ENCODE measurements at regions not wholly inside any gene's neighbourhood (a gene's known extent, or its start where the extent isn't known, plus 50 kb on each side); places are given as distances from the start of the nearest gene placed in this dataset.
A peak's percentile ranks its signal among the peaks of the same experiment; 100 is the strongest.

DNA sequence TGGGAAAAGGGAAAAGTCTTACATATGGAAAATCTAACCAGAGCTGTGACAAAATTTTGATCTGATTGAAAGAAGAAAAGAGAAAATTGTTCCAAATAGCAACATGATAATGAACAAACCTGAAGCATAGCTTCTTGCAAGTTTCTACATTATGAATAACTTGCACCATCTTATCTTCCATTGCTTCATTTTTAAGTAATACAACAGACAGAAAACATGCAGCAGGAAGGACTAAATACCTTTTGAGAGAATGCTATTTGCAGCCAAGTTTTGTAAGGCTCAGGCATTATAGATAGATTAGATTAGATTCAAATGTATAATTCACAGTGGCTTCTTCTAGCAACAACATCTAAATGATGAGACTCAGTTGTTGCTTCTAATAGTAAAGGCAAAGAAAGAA lies 441.4 kb downstream of the AEBP2 start:
- peak; percentile 76 for TF ChIP-seq ISL1 (CRISPR knock-in tag; IDR thresholded peaks at IDR 0.05)
- no peak for TF ChIP-seq CSRNP3 (CRISPR knock-in tag; IDR thresholded peaks at IDR 0.05)
- TF ChIP-seq ZNF565 (CRISPR knock-in tag; conservative IDR thresholded peaks at IDR 0.05; ENCODE audit: low read depth) = no peak
- no peak for TF ChIP-seq POU6F1 (CRISPR knock-in tag; IDR thresholded peaks at IDR 0.05; ENCODE audit: borderline replicate concordance, low read depth)
- no peak for TF ChIP-seq ZFP3 (CRISPR knock-in tag; IDR thresholded peaks at IDR 0.05)
- no peak for ATAC-seq

DNA sequence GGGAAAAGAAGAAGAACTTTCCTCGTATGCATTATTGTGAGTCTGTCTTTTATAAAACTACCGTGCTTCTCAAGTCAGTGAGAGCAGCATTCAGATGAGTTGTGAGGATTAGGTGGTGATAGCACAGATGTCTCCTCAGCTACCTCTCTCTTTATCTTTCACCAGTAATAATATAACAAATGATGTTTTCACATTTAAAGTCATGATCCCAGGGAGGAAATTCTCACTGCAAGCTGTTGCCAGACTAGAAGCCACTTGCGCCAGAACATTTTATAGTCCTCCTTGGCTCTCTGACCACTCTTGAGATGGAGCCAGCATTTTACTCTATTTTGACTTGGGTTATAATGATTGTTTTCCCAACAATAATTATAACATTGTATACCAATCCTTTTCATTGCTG lies 443.1 kb downstream of the AEBP2 start:
- TF ChIP-seq BACH2 (CRISPR knock-in tag; IDR thresholded peaks at IDR 0.05; ENCODE audit: borderline replicate concordance) (no peak), ARNTL (CRISPR knock-in tag; IDR thresholded peaks at IDR 0.05; ENCODE audit: borderline replicate concordance, low read depth) (no peak), POU6F1 (CRISPR knock-in tag; IDR thresholded peaks at IDR 0.05; ENCODE audit: borderline replicate concordance, low read depth) (no peak)
- no peak for ATAC-seq

GRCh38 chr12:19884021-19884492 lies 444.8 kb downstream of the AEBP2 start:
- ATAC-seq = peak; percentile 96
- TF ChIP-seq, protein P1, sequence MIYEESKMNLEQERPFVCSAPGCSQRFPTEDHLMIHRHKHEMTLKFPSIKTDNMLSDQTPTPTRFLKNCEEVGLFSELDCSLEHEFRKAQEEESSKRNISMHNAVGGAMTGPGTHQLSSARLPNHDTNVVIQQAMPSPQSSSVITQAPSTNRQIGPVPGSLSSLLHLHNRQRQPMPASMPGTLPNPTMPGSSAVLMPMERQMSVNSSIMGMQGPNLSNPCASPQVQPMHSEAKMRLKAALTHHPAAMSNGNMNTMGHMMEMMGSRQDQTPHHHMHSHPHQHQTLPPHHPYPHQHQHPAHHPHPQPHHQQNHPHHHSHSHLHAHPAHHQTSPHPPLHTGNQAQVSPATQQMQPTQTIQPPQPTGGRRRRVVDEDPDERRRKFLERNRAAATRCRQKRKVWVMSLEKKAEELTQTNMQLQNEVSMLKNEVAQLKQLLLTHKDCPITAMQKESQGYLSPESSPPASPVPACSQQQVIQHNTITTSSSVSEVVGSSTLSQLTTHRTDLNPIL (CRISPR knock-in tag; IDR thresholded peaks at IDR 0.05; ENCODE audit: low read depth) = peak; percentile 74
- no peak for TF ChIP-seq OSR1 (CRISPR knock-in tag; IDR thresholded peaks at IDR 0.05)
- TF ChIP-seq BACH2 (CRISPR knock-in tag; IDR thresholded peaks at IDR 0.05; ENCODE audit: borderline replicate concordance) = no peak
- peak; percentile 46; the same call in 1 of the 2 replicates for TF ChIP-seq ZFP3 (CRISPR knock-in tag; IDR thresholded peaks at IDR 0.05)
- TF ChIP-seq RARB (CRISPR knock-in tag; IDR thresholded peaks at IDR 0.05) = no peak
- TF ChIP-seq PATZ1 (CRISPR knock-in tag; IDR thresholded peaks at IDR 0.05; ENCODE audit: borderline replicate concordance) = peak; percentile 66; the same call in 1 of the 2 replicates
- TF ChIP-seq SNAI2 (CRISPR knock-in tag; IDR thresholded peaks at IDR 0.05) = no peak
- TF ChIP-seq TCF4 (CRISPR knock-in tag; IDR thresholded peaks at IDR 0.05; ENCODE audit: borderline replicate concordance) = peak; percentile 69; the same call in 1 of the 2 replicates
- TF ChIP-seq CSRNP3 (CRISPR knock-in tag; IDR thresholded peaks at IDR 0.05) = peak; percentile 76; the same call in 1 of the 2 replicates
- peak; percentile 75; the same call in 1 of the 2 replicates for TF ChIP-seq ZC3H10 (CRISPR knock-in tag; IDR thresholded peaks at IDR 0.05)
- TF ChIP-seq ISL1 (CRISPR knock-in tag; IDR thresholded peaks at IDR 0.05) = peak; percentile 98

DNA sequence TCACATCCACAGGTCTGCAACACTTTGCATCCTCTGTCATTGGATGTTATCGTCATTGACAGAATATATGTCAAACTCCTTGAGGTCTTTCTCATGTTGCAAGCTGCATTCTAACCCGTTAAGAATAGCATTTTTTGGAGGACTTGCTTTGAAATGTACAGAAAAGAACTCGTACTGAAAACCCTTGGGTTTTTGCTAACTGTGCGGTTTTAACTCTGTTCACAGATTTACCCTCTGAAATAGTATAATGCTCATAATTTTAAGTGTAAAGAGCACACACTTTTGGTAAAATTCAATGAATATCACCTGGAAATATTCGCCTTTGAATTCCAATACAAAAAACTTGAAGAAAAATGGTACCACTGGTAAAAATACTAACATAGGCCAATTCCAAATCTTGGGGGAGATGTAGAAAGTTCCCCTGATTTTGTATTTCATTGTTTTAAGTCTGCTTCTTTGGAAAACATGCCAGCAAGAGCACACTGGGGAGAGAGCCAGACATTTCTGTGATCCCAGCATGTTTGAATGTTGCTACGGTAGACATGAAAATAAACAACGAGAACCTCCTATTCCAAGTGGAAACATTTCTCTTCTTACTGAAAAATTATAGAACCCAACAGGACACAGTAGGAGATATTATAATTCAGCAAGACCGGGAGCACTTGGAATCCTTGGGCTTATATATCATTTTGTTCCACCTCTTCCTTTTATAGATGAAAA lies 446.0 kb downstream of the AEBP2 start:
- no peak for ATAC-seq
- no peak for TF ChIP-seq ARNTL (CRISPR knock-in tag; IDR thresholded peaks at IDR 0.05; ENCODE audit: borderline replicate concordance, low read depth)
- no peak for TF ChIP-seq ZFP3 (CRISPR knock-in tag; IDR thresholded peaks at IDR 0.05)
- no peak for TF ChIP-seq CSDC2 (CRISPR knock-in tag; IDR thresholded peaks at IDR 0.05)
- no peak for TF ChIP-seq ISL1 (CRISPR knock-in tag; IDR thresholded peaks at IDR 0.05)
- no peak for TF ChIP-seq ZNF565 (CRISPR knock-in tag; conservative IDR thresholded peaks at IDR 0.05; ENCODE audit: low read depth)
- TF ChIP-seq PATZ1 (CRISPR knock-in tag; IDR thresholded peaks at IDR 0.05; ENCODE audit: borderline replicate concordance) = no peak
- TF ChIP-seq SNAI2 (CRISPR knock-in tag; IDR thresholded peaks at IDR 0.05) = no peak
- TF ChIP-seq BACH2 (CRISPR knock-in tag; IDR thresholded peaks at IDR 0.05; ENCODE audit: borderline replicate concordance) = no peak
- TF ChIP-seq TCF4 (CRISPR knock-in tag; IDR thresholded peaks at IDR 0.05; ENCODE audit: borderline replicate concordance) = no peak
- no peak for TF ChIP-seq ZFP30 (CRISPR knock-in tag; IDR thresholded peaks at IDR 0.05)
- no peak for TF ChIP-seq POU6F1 (CRISPR knock-in tag; IDR thresholded peaks at IDR 0.05; ENCODE audit: borderline replicate concordance, low read depth)

Measured in SK-N-SH treated with all-trans-retinoic acid at 6 μM for 48 hours (cell line).